Upper lobe of right lung (tissue), 1 donor: ENCODE measurements at regions not wholly inside any gene's neighbourhood (a gene's known extent, or its start where the extent isn't known, plus 50 kb on each side); places are given as distances from the start of the nearest gene placed in this dataset.
A peak's percentile ranks its signal among the peaks of the same experiment; 100 is the strongest.

Experiments
- ATAC-seq: fragments of 200-7000 bp; cut with Tn5 transposase; one replicate; pipeline ENCODE4 v1.9.1; 2020; ENCODE audit warnings: mild to moderate bottlenecking, moderate library complexity
- DNase-seq: peaks from one replicate; pipeline ENCODE4 v3.0.0-alpha.2; 2020
- H3K27ac ChIP-seq: fragments of 200-600 bp; one replicate; pipeline ENCODE4 v1.8.0; 2022
- H3K27me3 ChIP-seq: fragments of 200-600 bp; one replicate; pipeline ENCODE4 v1.8.0; 2022; ENCODE audit warnings: mild to moderate bottlenecking
- H3K36me3 ChIP-seq: fragments of 200-600 bp; one replicate; pipeline ENCODE4 v1.8.0; 2022
- H3K4me1 ChIP-seq: fragments of 200-600 bp; one replicate; pipeline ENCODE4 v1.8.0; 2022
- H3K4me3 ChIP-seq: fragments of 200-600 bp; one replicate; pipeline ENCODE4 v1.8.0; 2022; ENCODE audit warnings: mild to moderate bottlenecking
- H3K9me3 ChIP-seq: fragments of 200-600 bp; one replicate; pipeline ENCODE4 v1.8.0; 2022
- CTCF ChIP-seq: fragments of 200-600 bp; IDR thresholded peaks from one replicate; pipeline ENCODE4 v1.8.0; 2022; ENCODE audit warnings: antibody characterized with exemption
- intact Hi-C: fragments of 100-400 bp; cut with DNase I; formaldehyde crosslinking; loops from one replicate; pipeline ENCODE4 v1.11.0; 2022
- donor health status: DM: no; HTN: yes; CAD: no; lungs with severe emphysema.

GRCh38 chr9:113807173-113808061, 68.7 kb upstream of the ZNF618 start:
- intact Hi-C loops = no loop called here

GRCh38 chr9:113808391-113809358, 67.4 kb upstream of the ZNF618 start:
- Histone ChIP-seq H3K9me3 (no peaks in the 10 kb centered on the region), H3K4me1 (no peaks in the 10 kb centered on the region), H3K27me3 (no peaks in the 10 kb centered on the region), H3K27ac (no peak overlapping the region), H3K36me3 (no peaks in the 10 kb centered on the region), H3K4me3 (no peak overlapping the region)
- DNase-seq (no peak), ATAC-seq (peak; percentile 71)
- TF ChIP-seq CTCF = no peak
- intact Hi-C loops = no loop called here

More at GRCh38 chr9:113807173-113808061, 68.7 kb upstream of the ZNF618 start:
- DNase-seq = no peak
- no peaks in the 10 kb centered on the region for H3K36me3 ChIP-seq
- H3K4me1 ChIP-seq = no peaks in the 10 kb centered on the region
- no peaks in the 10 kb centered on the region for H3K27me3 ChIP-seq
- H3K9me3 ChIP-seq = no peaks in the 10 kb centered on the region
- ATAC-seq = peak; percentile 95
- no peak overlapping the region for H3K27ac ChIP-seq
- peak; percentile 93 for TF ChIP-seq CTCF
- no peak overlapping the region for H3K4me3 ChIP-seq

GRCh38 chr9:113817171-113817570, 58.9 kb upstream of the ZNF618 start:
- Histone ChIP-seq H3K27ac (no peak overlapping the region), H3K36me3 (no peaks in the 10 kb centered on the region), H3K4me3 (no peak overlapping the region), H3K9me3 (no peaks in the 10 kb centered on the region), H3K27me3 (no peaks in the 10 kb centered on the region), H3K4me1 (no peaks in the 10 kb centered on the region)
- DNase-seq (no peak), ATAC-seq (no peak)
- intact Hi-C loops = no loop called here
- TF ChIP-seq CTCF = no peak

- no peaks in the 10 kb centered on the region for H3K27me3 ChIP-seq
- no peaks in the 10 kb centered on the region for H3K36me3 ChIP-seq
- ATAC-seq (no peak), DNase-seq (no peak)
- no peak overlapping the region for H3K4me3 ChIP-seq
- intact Hi-C loops = no loop called here
- no peak overlapping the region for H3K27ac ChIP-seq
- no peaks in the 10 kb centered on the region for H3K9me3 ChIP-seq
- TF ChIP-seq CTCF = no peak
- H3K4me1 ChIP-seq = no peaks in the 10 kb centered on the region
These were observed 57.7 kb upstream of the ZNF618 start for GRCh38 chr9:113818391-113818790.

- H3K27me3 ChIP-seq = no peaks in the 10 kb centered on the region
- no peak for TF ChIP-seq CTCF
- ATAC-seq = no peak
- H3K4me3 ChIP-seq = no peak overlapping the region
- no peak overlapping the region for H3K27ac ChIP-seq
- no peaks in the 10 kb centered on the region for H3K9me3 ChIP-seq
- no peaks in the 10 kb centered on the region for H3K4me1 ChIP-seq
- H3K36me3 ChIP-seq = no peaks in the 10 kb centered on the region
- no peak for DNase-seq
- intact Hi-C loops = no loop called here
These were observed 53.8 kb upstream of the ZNF618 start for GRCh38 chr9:113822315-113822714.
